Thoracic aorta (tissue), 2 donors: ENCODE measurements at regions not wholly inside any gene's neighbourhood (a gene's known extent, or its start where the extent isn't known, plus 50 kb on each side); places are given as distances from the start of the nearest gene placed in this dataset.
"Not testable (repeated sequence)": the region's sequence is repeated elsewhere in the genome, so short reads cannot be mapped to it uniquely, and the experiment has no call there.

Experiments used
- ATAC-seq: fragments of 150-250 bp; one replicate; pipeline ENCODE4 v1.8.0; 2017; ENCODE audit warnings: low read depth; ENCODE audit not compliant: insufficient number of reproducible peaks, low FRiP score
- DNase-seq: peaks from one replicate; pipeline ENCODE4 v3.0.0-alpha.2; 2020; ENCODE audit warnings: low spot score
- H3K27ac ChIP-seq, 2 donors: fragments of 200-600 bp; sonication (generic); 1 replicate in 1 of 2; 2 replicates in 1 of 2; pipeline ENCODE4 v1.5.1; 2016; ENCODE audit warnings: mild to moderate bottlenecking in 2 of 2, moderate library complexity in 2 of 2
- H3K27me3 ChIP-seq: fragments of 200-600 bp; sonication (generic); replicated peaks from 2 replicates; pipeline ENCODE4 v1.6.0; 2016; ENCODE audit warnings: mild to moderate bottlenecking; ENCODE audit not compliant: insufficient read depth
- H3K36me3 ChIP-seq: fragments of 200-600 bp; sonication (generic); one replicate; pipeline ENCODE4 v1.5.1; 2016
- H3K4me1 ChIP-seq, 2 donors: fragments of 200-600 bp; sonication (generic); 1 replicate in 1 of 2; 2 replicates in 1 of 2; pipeline versions ENCODE4 v1.5.1 to v1.6.0; 2016; ENCODE audit warnings: low read depth in 2 of 2, mild to moderate bottlenecking in 1 of 2; ENCODE audit not compliant: control insufficient read depth in 1 of 2
- H3K4me3 ChIP-seq: fragments of 200-600 bp; sonication (generic); 2 replicates; pipeline ENCODE4 v1.5.1; 2016; ENCODE audit warnings: mild to moderate bottlenecking
- H3K9me3 ChIP-seq: fragments of 200-600 bp; sonication (generic); 2 replicates; pipeline ENCODE4 v1.5.1; 2016
- TF ChIP-seq, protein P1 (sequence below): fragments of 200-600 bp; sonication (generic); IDR thresholded peaks from one replicate; pipeline ENCODE4 v1.5.1; 2019; ENCODE audit warnings: antibody characterized with exemption

DNA sequence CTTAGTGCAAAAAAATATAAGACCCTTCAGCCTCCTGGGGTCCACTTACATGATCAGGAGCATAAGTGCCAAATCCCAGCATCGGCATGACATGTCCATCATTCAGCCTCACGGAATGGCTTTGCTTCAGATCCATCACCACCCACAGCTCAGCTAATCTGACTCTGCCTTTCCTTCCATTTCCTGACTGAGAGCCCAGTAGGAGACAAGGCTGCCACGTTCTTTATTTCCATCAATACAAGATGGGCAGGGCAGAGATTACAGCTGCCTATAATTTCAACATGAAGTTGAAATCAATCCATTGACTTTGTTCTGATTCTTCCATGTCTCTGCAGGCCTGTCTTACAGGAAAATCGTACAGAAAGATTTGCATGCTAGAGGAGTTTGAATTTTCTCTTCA, 76.4 kb upstream of the UCN3 start:
- Histone ChIP-seq H3K27me3 (no peaks in the 10 kb centered on the region), H3K9me3 (no peaks in the 10 kb centered on the region), H3K4me3 (no peak overlapping the region), H3K4me1 (peaks cover 0 to 11% of the 10 kb centered on the region in 2 donors), H3K36me3 (no peaks in the 10 kb centered on the region), H3K27ac (no peak overlapping the region)
- TF ChIP-seq, protein P1, sequence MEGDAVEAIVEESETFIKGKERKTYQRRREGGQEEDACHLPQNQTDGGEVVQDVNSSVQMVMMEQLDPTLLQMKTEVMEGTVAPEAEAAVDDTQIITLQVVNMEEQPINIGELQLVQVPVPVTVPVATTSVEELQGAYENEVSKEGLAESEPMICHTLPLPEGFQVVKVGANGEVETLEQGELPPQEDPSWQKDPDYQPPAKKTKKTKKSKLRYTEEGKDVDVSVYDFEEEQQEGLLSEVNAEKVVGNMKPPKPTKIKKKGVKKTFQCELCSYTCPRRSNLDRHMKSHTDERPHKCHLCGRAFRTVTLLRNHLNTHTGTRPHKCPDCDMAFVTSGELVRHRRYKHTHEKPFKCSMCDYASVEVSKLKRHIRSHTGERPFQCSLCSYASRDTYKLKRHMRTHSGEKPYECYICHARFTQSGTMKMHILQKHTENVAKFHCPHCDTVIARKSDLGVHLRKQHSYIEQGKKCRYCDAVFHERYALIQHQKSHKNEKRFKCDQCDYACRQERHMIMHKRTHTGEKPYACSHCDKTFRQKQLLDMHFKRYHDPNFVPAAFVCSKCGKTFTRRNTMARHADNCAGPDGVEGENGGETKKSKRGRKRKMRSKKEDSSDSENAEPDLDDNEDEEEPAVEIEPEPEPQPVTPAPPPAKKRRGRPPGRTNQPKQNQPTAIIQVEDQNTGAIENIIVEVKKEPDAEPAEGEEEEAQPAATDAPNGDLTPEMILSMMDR: no peak
- no peak for ATAC-seq
- DNase-seq: no peak

DNA sequence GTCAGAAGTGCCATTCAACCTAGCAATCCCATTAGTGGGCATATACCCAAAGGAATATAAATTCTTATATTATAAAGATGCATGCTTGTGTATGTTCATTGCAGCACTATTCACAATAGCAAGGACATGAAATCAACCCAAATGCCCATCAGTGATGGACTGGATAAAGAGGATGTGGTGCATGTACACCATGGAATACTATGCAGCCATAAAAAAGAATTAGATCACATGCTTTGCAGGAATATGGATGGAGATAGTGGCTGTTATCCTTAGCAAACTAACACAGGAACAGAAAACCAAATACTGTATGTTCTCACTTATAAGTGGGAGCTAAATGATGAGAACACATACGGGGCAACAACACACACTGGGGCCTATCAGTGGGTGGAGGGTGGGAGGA, 75.5 kb upstream of the UCN3 start:
- H3K36me3 ChIP-seq, H3K9me3 ChIP-seq, H3K27ac ChIP-seq, H3K27me3 ChIP-seq, H3K4me3 ChIP-seq, ATAC-seq, DNase-seq: not testable (repeated sequence)
- peaks cover 0 to 10% of the 10 kb centered on the region in 2 donors for H3K4me1 ChIP-seq

DNA sequence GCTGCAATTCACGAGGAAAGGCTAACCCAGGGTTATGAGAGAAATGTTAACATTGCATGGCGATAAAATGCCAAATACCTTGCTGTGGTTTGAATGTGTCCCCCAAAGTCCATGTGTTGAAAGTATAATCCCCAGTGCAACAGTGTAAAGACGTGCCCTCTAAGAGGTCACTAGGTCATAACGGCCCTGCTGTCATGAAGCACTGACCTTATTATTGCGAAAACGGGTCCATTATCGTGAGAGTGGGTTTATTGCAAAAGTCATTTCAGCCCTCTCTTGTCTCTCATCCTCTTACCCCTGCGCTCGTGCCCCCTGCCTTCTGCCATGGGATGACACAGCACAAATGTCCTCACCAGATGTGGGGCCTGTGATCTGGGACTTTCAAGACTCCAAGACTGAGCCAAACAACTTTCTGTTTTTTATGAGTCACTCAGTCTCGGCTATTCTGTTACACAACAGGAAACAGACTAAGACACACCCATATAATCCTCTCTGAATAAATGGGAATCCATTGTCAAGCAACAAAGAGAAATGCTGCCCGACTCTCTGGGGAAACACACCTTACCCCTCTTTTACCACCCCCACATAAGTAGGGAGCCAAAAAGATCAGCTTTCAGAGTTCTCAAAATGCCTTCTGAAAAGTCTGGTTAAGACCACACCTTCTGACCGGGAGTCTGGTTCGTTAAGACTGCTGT, 73.1 kb upstream of the UCN3 start:
- Histone ChIP-seq H3K9me3 (no peaks in the 10 kb centered on the region), H3K36me3 (no peaks in the 10 kb centered on the region), H3K4me1 (no peaks in the 10 kb centered on the region), H3K27ac (peak overlapping the region in 1 of 2 donors; percentile 35), H3K4me3 (no peak overlapping the region), H3K27me3 (no peaks in the 10 kb centered on the region)
- TF ChIP-seq, protein P1: no peak
- ATAC-seq (peak; percentile 70), DNase-seq (no peak)

DNA sequence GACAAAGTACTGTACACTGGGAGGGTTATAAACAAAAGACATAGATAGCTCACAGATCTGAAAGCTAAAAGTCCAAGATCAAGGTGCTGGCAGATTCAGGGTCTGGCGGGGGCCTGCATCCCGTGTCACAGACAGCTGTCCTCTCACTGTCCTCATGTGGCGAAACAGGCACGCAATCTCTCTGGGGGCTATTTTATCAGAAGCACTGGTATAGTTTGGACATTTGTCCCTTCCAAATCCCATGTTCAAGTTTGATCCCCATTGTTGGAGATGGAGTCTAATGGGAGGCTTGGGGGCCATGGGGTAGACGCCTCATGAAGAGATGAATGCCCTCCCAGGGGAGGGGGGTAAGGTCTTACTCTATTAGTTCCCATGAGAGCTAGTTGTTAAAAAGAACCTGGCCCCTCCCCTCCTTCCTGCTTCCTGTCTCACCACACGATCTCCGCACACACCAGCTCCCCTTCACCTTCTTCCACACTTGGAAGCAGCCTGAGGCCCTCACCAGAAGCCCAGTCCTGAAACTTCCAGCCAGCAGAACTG, 72.5 kb upstream of the UCN3 start:
- ATAC-seq (no peak), DNase-seq (no peak)
- peak overlapping the region in 1 of 2 donors; percentile 35 for H3K27ac ChIP-seq

DNA sequence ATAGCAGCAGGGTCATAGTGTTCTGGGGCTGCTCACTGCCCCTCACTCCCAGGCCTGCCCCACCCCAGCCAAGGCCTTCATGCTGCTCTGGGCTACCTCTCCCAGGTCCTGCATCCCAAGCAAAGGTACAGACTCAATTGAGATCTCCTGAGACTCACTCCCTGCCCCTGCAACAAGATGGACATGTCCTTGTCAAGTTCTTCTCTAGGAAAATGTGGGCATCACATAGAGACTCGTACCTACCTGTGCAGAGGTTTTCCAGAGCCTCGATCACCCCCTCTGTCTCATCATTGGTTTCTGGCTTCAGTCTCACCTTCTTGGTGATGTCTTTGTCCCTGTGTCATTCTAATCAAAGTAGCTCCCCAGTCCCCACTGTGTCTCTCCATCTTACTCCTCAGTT, 71.8 kb upstream of the UCN3 start:
- H3K27ac ChIP-seq, DNase-seq, H3K4me3 ChIP-seq, H3K9me3 ChIP-seq, ATAC-seq, H3K27me3 ChIP-seq, H3K4me1 ChIP-seq, H3K36me3 ChIP-seq: not testable (repeated sequence)

More for the DNA sequence above, 72.5 kb upstream of the UCN3 start:
- TF ChIP-seq, protein P1: no peak
- H3K27me3 ChIP-seq: no peaks in the 10 kb centered on the region
- H3K4me1 ChIP-seq: no peaks in the 10 kb centered on the region
- H3K9me3 ChIP-seq: no peaks in the 10 kb centered on the region
- no peak overlapping the region for H3K4me3 ChIP-seq
- H3K36me3 ChIP-seq: no peaks in the 10 kb centered on the region

DNA sequence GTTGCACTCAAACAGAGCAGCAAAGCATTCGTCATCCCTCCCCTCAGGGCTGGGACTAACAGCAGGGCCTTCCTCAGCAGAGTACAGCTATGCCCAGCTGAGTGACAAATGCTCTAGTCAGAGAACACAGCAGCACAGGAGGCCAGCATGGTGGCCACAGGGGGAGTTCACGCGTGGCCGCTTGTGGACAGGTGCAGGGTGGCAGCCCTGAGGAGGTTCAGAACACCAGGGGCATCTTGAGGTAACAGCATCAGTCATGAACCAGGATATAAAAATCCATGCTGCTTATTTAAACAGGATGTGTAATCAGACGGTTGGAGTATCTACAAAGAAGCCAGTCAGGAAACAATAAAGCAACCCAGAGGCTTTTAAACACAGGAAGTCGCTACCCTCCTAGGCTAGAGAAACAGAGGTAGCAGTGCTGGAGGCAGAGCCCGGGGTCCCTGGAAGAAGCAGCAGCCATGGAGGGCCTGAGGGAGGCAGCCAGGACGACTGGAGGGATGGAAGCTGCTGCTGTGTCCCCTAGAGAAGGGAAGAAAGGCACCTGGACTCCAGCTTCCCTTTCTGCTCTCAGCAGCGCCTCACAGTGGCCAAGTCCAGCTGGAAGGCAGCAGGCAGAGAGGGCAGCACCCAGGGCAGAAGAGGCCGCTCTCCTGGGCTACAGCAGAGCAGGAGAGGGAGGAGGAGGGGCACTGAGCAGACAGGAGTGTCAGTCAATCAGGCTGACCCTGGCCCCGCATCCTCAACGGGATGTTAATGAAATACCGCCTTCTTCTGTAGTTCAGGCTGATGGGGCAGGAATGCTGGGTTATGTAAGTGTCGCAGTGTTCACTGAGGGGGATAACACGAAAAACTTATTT, 70.8 kb upstream of the UCN3 start:
- Histone ChIP-seq H3K36me3 (no peaks in the 10 kb centered on the region), H3K27ac (no peak overlapping the region), H3K27me3 (no peaks in the 10 kb centered on the region), H3K4me1 (no peaks in the 10 kb centered on the region), H3K9me3 (no peaks in the 10 kb centered on the region), H3K4me3 (no peak overlapping the region)
- DNase-seq (no peak), ATAC-seq (no peak)
- TF ChIP-seq, protein P1: no peak
